Colonic mucosa (tissue), 4 donors: ENCODE measurements at regions not wholly inside any gene's neighbourhood (a gene's known extent, or its start where the extent isn't known, plus 50 kb on each side); places are given as distances from the start of the nearest gene placed in this dataset.

Experiments used
- DNase-seq: peaks from one replicate; pipeline ENCODE4 v3.0.0-alpha.2; 2020
- H3K27ac ChIP-seq: fragments of 200-600 bp; one replicate; pipeline ENCODE4 v1.8.0; 2021
- H3K27me3 ChIP-seq: fragments of 200-600 bp; one replicate; pipeline ENCODE4 v1.8.0; 2021
- H3K36me3 ChIP-seq: fragments of 200-600 bp; one replicate; pipeline ENCODE4 v1.8.0; 2021
- H3K4me1 ChIP-seq: fragments of 200-600 bp; one replicate; pipeline ENCODE4 v1.8.0; 2021; ENCODE audit warnings: mild to moderate bottlenecking
- H3K4me3 ChIP-seq: fragments of 200-600 bp; one replicate; pipeline ENCODE4 v1.8.0; 2021
- H3K9ac ChIP-seq, 2 donors: one replicate each; pipeline ENCODE4 v1.7.0; 2013; ENCODE audit warnings: control low read depth in 2 of 2, low read depth in 2 of 2, low read length in 2 of 2
- H3K9me3 ChIP-seq: fragments of 200-600 bp; one replicate; pipeline ENCODE4 v1.8.0; 2021
- intact Hi-C: fragments of 100-400 bp; cut with DNase I; formaldehyde crosslinking; loops from one replicate; pipeline ENCODE4 v1.14.1; 2022
- TF ChIP-seq, protein P1 (sequence below): fragments of 200-600 bp; IDR thresholded peaks from one replicate; pipeline ENCODE4 v1.8.0; 2022; ENCODE audit warnings: antibody characterized with exemption, mild to moderate bottlenecking
- donor health status: healthy.
- donor health status: DM: no; HTN: no; CAD: no.
- donor health status: DM: no; HTN: no; CAD: no.

DNA sequence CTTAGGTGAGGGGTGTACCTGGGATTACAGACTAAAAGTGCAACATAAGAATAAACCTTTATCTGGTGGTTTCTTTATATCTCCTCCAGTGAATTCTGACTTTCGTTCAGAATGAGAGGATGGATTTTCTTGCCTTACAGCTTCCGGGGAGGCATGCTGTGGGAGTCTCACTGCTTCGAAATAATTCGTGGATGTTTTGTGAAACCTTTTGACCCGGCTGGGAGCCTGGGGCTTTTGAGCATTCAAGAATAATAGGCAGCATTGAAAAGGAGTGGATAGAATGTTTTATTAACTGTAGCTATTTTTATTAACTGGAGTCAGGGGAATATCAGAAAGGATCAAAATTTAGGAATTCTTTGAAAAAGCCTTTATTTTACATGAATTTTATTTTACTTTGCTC, 149.1 kb downstream of the RWDD3 start:
- no peak overlapping the region for H3K4me3 ChIP-seq
- no peaks in the 10 kb centered on the region for H3K9me3 ChIP-seq
- no peak overlapping the region for H3K27ac ChIP-seq
- TF ChIP-seq, protein P1, sequence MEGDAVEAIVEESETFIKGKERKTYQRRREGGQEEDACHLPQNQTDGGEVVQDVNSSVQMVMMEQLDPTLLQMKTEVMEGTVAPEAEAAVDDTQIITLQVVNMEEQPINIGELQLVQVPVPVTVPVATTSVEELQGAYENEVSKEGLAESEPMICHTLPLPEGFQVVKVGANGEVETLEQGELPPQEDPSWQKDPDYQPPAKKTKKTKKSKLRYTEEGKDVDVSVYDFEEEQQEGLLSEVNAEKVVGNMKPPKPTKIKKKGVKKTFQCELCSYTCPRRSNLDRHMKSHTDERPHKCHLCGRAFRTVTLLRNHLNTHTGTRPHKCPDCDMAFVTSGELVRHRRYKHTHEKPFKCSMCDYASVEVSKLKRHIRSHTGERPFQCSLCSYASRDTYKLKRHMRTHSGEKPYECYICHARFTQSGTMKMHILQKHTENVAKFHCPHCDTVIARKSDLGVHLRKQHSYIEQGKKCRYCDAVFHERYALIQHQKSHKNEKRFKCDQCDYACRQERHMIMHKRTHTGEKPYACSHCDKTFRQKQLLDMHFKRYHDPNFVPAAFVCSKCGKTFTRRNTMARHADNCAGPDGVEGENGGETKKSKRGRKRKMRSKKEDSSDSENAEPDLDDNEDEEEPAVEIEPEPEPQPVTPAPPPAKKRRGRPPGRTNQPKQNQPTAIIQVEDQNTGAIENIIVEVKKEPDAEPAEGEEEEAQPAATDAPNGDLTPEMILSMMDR = no peak
- DNase-seq = no peak
- no peaks in the 10 kb centered on the region for H3K36me3 ChIP-seq
- no peak overlapping the region for H3K9ac ChIP-seq
- H3K27me3 ChIP-seq = no peaks in the 10 kb centered on the region
- no peaks in the 10 kb centered on the region for H3K4me1 ChIP-seq
- intact Hi-C loops = no loop called here

DNA sequence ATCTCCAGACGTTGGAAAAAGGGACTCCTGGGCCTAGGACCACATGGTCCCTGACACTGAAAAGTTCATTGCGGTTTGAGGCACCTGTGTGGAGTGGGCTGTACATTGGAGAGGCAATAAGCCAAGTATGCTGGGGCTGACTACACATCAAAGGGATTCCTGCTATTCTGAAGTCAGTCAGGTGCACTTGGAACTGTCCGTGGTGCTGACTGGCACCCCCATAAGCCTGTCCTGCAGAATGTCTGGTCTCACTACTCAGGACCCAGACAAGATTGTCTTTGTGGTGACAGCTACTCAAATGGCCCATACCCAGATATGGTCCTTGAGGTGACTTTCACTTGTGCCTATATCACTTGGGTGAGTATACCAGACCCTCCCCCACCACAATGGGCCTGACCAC, 150.6 kb downstream of the RWDD3 start:
- no peaks in the 10 kb centered on the region for H3K36me3 ChIP-seq
- TF ChIP-seq, protein P1 = no peak
- no peak overlapping the region for H3K27ac ChIP-seq
- H3K4me1 ChIP-seq = no peaks in the 10 kb centered on the region
- H3K27me3 ChIP-seq = no peaks in the 10 kb centered on the region
- no peak overlapping the region for H3K4me3 ChIP-seq
- no peaks in the 10 kb centered on the region for H3K9me3 ChIP-seq
- peak; percentile 21 for DNase-seq
- H3K9ac ChIP-seq = no peak overlapping the region
- intact Hi-C loops = no loop called here

GRCh38 chr1:95386371-95386770, 152.4 kb downstream of the RWDD3 start:
- H3K36me3 ChIP-seq = no peaks in the 10 kb centered on the region
- no peak overlapping the region for H3K9ac ChIP-seq
- H3K9me3 ChIP-seq = no peaks in the 10 kb centered on the region
- H3K27ac ChIP-seq = no peak overlapping the region
- no peaks in the 10 kb centered on the region for H3K4me1 ChIP-seq
- TF ChIP-seq, protein P1 = no peak
- intact Hi-C loops = no loop called here
- DNase-seq = no peak
- no peak overlapping the region for H3K4me3 ChIP-seq
- no peaks in the 10 kb centered on the region for H3K27me3 ChIP-seq

DNA sequence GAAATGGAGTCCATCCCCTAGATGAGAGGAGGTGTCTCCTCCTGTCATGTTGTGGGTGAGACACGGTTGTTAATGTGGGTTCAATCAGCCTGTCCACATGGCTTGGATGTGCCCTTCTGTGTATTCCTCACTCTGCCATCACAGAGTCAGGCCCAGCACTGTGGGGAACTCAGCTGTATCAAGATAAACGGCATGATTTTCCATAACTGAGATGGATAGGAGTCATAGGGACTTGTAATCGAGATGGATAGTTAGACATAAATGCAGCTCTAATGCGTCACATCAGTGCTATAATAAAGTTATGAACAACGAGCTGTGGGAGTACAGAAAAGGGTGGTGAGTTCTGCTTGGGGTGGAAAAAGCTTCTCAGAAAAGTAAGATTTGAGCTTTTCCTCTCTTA, 152.9 kb downstream of the RWDD3 start:
- no peaks in the 10 kb centered on the region for H3K9me3 ChIP-seq
- TF ChIP-seq, protein P1 = no peak
- intact Hi-C loops = no loop called here
- no peak overlapping the region for H3K27ac ChIP-seq
- H3K4me3 ChIP-seq = no peak overlapping the region
- H3K36me3 ChIP-seq = no peaks in the 10 kb centered on the region
- no peak for DNase-seq
- no peaks in the 10 kb centered on the region for H3K27me3 ChIP-seq
- H3K4me1 ChIP-seq = no peaks in the 10 kb centered on the region
- no peak overlapping the region for H3K9ac ChIP-seq

- DNase-seq = no peak
- Histone ChIP-seq H3K9ac (no peak overlapping the region), H3K27me3 (no peaks in the 10 kb centered on the region), H3K4me1 (no peaks in the 10 kb centered on the region), H3K9me3 (no peaks in the 10 kb centered on the region), H3K36me3 (no peaks in the 10 kb centered on the region), H3K4me3 (no peak overlapping the region), H3K27ac (no peak overlapping the region)
- TF ChIP-seq, protein P1 = no peak
- intact Hi-C loops = no loop called here
Measured at GRCh38 chr1:95388031-95388430, 154.0 kb downstream of the RWDD3 start.

GRCh38 chr1:95393434-95393833, 159.4 kb downstream of the RWDD3 start:
- H3K27ac ChIP-seq = no peak overlapping the region
- intact Hi-C loops = no loop called here
- TF ChIP-seq, protein P1 = no peak
- H3K27me3 ChIP-seq = no peaks in the 10 kb centered on the region
- DNase-seq = no peak
- H3K4me3 ChIP-seq = no peak overlapping the region
- no peaks in the 10 kb centered on the region for H3K36me3 ChIP-seq
- H3K4me1 ChIP-seq = no peaks in the 10 kb centered on the region
- H3K9ac ChIP-seq = no peak overlapping the region
- no peaks in the 10 kb centered on the region for H3K9me3 ChIP-seq
